ENCODE measurements at regions not wholly inside any gene's neighbourhood (a gene's known extent, or its start where the extent isn't known, plus 50 kb on each side); places are given as distances from the start of the nearest gene placed in this dataset.

DNA sequence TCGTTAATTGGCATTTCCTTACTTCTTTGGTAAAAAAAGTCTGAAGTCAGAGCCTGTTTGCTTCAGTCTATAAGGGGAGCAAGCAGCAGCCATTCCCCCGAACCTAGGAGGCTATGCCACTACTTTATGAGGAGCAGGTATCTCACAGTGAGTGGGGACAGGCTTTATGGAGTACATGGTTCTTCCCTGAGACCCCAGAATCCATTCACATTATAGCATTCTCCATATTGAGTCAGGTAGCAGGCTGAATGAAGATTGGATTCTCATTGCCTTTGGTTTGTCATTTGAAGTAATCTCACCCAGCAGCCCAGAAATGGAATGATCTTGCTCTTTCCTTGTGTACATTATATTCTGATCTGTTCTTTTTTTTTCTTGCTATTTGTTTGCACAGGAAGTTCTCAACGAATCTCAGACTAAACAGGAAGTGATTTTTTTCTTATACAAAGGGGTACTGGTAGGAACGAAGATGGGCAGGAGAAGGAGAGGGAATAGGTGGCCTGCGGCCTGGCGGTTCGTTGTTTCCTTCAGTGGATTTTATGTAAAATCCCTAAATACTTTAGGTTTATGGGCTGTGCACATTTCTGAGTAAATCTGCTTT, 74.4 kb downstream of the ARHGAP35 start:
- Histone ChIP-seq H3K27ac (peak overlapping the region; percentile 51), H3K4me2 (peak overlapping the region; percentile 12), H3K9me2 (replicated peaks; ENCODE audit: insufficient read depth) (no peaks in the 10 kb centered on the region), H3K4me1 (ENCODE audit: insufficient read depth) (peaks cover 12% of the 10 kb centered on the region), H3K9me3 (ENCODE audit: low read depth) (no peaks in the 10 kb centered on the region), H3K27me3 (no peaks in the 10 kb centered on the region), H3K4me3 (no peak overlapping the region), H2AFZ (no peak overlapping the region), H3K36me3 (replicated peaks; ENCODE audit: insufficient read depth, low read depth) (no peaks in the 10 kb centered on the region), H3K79me2 (peaks cover 99% of the 10 kb centered on the region), H4K20me1 (ENCODE audit: insufficient read depth, poor library complexity, severe bottlenecking) (peaks cover 66% of the 10 kb centered on the region)
- DNase-seq (ENCODE audit: low spot score) = no peak
- TF ChIP-seq, protein P1, sequence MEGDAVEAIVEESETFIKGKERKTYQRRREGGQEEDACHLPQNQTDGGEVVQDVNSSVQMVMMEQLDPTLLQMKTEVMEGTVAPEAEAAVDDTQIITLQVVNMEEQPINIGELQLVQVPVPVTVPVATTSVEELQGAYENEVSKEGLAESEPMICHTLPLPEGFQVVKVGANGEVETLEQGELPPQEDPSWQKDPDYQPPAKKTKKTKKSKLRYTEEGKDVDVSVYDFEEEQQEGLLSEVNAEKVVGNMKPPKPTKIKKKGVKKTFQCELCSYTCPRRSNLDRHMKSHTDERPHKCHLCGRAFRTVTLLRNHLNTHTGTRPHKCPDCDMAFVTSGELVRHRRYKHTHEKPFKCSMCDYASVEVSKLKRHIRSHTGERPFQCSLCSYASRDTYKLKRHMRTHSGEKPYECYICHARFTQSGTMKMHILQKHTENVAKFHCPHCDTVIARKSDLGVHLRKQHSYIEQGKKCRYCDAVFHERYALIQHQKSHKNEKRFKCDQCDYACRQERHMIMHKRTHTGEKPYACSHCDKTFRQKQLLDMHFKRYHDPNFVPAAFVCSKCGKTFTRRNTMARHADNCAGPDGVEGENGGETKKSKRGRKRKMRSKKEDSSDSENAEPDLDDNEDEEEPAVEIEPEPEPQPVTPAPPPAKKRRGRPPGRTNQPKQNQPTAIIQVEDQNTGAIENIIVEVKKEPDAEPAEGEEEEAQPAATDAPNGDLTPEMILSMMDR (IDR thresholded peaks at IDR 0.05; ENCODE audit: poor library complexity) = no peak
- TF ChIP-seq EZH2phosphoT487 (IDR thresholded peaks at IDR 0.05; ENCODE audit: low read depth, severe bottlenecking, unreplicated experiment) = no peak
- no peak for TF ChIP-seq EZH2 (IDR thresholded peaks at IDR 0.05; ENCODE audit: borderline replicate concordance)
- WGBS (ENCODE audit: low lambda C conversion rate, missing lambda C conversion rate) = 65% methylated on average over 7 of the region's 7 CpGs

DNA sequence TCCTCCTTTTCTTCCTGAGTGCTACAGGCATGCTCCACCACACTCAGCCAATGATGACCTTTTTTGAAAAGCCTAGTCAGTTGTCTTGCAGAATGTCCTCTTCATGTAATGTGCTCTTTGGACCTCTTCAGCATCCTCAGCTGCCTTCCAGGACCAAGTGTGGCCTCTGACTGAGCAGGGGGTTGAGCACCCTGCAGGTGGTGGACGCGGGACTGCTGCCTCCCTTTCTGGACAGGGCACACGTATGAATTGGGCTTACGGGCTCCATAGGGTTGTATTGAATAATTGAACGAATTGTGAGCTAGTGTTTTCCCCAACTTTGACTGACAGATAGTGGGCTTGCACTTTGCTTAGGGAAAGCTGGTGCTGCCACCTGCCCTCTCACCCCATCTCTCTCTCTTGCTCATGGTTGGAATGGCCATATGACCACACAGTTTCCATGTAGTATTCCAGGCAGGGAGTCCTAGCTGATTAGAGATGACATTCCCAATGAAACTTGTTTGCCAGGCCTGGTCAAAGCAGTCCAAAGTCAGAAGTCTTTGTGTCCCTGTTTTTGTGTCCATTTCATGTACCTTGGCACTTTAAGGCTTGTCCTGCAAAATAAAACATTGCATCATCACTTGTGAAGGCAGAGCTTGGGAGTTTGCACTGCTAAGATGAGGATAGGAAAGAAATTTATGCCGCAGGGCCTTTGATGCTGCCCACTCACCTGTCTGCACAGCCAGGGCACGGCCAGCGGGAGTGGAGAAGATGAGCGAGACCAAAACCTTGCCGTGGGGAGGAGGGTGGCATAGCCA, 76.3 kb upstream of the NPAS1 start:
- H3K27ac ChIP-seq = peak overlapping the region; percentile 90
- no peak overlapping the region for H3K4me2 ChIP-seq
- H3K4me1 ChIP-seq (ENCODE audit: insufficient read depth) = peaks cover 27% of the 10 kb centered on the region
- TF ChIP-seq, protein P1 (IDR thresholded peaks at IDR 0.05; ENCODE audit: poor library complexity) = no peak
- TF ChIP-seq EZH2 (IDR thresholded peaks at IDR 0.05; ENCODE audit: borderline replicate concordance) (no peak), EZH2phosphoT487 (IDR thresholded peaks at IDR 0.05; ENCODE audit: low read depth, severe bottlenecking, unreplicated experiment) (no peak)
- no peak overlapping the region for H2AFZ ChIP-seq
- 96% methylated on average over 10 of the region's 10 CpGs for WGBS (ENCODE audit: low lambda C conversion rate, missing lambda C conversion rate)
- H3K9me2 ChIP-seq (replicated peaks; ENCODE audit: insufficient read depth) = no peaks in the 10 kb centered on the region
- no peak overlapping the region for H3K4me3 ChIP-seq
- no peaks in the 10 kb centered on the region for H3K9me3 ChIP-seq (ENCODE audit: low read depth)
- no peak for DNase-seq (ENCODE audit: low spot score)
- peaks cover 24% of the 10 kb centered on the region for H4K20me1 ChIP-seq (ENCODE audit: insufficient read depth, poor library complexity, severe bottlenecking)
- H3K36me3 ChIP-seq (replicated peaks; ENCODE audit: insufficient read depth, low read depth) = no peaks in the 10 kb centered on the region
- H3K27me3 ChIP-seq = no peaks in the 10 kb centered on the region
- H3K79me2 ChIP-seq = peaks cover 87% of the 10 kb centered on the region

DNA sequence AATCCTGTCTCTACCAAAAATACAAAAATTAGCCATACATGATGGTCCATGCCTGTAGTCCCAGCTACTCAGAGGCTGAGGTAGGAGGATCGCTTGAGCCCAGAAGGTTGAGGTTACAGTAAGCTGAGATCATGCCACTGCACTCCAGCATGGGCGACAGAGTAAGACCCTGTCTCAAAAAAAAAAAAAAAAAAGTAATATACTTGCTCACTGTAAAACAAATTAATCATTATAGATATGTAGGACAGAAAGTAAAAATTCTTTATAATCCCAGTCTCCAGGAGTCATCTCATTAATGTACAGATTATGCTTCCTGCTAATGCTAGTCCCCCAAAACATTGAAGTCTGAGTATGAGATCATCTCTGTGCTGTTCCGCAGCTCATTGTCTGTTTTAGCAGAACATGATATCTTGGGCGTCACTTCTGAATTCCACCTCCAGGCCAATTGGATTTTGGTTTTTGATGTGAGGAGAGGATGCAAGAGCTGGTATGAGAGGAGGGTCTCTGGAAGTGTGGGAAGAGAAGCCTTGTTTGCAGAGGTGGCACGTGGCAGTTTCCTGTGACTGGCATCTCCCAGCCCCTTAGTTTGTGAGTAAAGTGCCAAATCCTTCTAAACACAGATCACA, 75.4 kb upstream of the NPAS1 start:
- Histone ChIP-seq H3K27me3 (no peaks in the 10 kb centered on the region), H3K79me2 (peaks cover 89% of the 10 kb centered on the region), H3K4me2 (peak overlapping the region; percentile 48), H3K27ac (peak overlapping the region; percentile 90), H3K4me1 (ENCODE audit: insufficient read depth) (peaks cover 27% of the 10 kb centered on the region), H3K9me3 (ENCODE audit: low read depth) (no peaks in the 10 kb centered on the region), H4K20me1 (ENCODE audit: insufficient read depth, poor library complexity, severe bottlenecking) (peaks cover 21% of the 10 kb centered on the region), H3K4me3 (no peak overlapping the region), H3K9me2 (replicated peaks; ENCODE audit: insufficient read depth) (no peaks in the 10 kb centered on the region), H3K36me3 (replicated peaks; ENCODE audit: insufficient read depth, low read depth) (no peaks in the 10 kb centered on the region), H2AFZ (no peak overlapping the region)
- no peak for TF ChIP-seq EZH2 (IDR thresholded peaks at IDR 0.05; ENCODE audit: borderline replicate concordance)
- TF ChIP-seq, protein P1 (IDR thresholded peaks at IDR 0.05; ENCODE audit: poor library complexity) = no peak
- TF ChIP-seq EZH2phosphoT487 (IDR thresholded peaks at IDR 0.05; ENCODE audit: low read depth, severe bottlenecking, unreplicated experiment) = no peak
- no peak for DNase-seq (ENCODE audit: low spot score)
- 88% methylated on average over 5 of the region's 5 CpGs for WGBS (ENCODE audit: low lambda C conversion rate, missing lambda C conversion rate)

Measured in hepatocyte (in vitro differentiated cells).